Heart left ventricle (tissue), 13 donors: ENCODE measurements at regions not wholly inside any gene's neighbourhood (a gene's known extent, or its start where the extent isn't known, plus 50 kb on each side); places are given as distances from the start of the nearest gene placed in this dataset.

Experiments
- POLR2A ChIP-seq, 2 donors: fragments of 450-650 bp; IDR thresholded peaks; one replicate each; pipeline ENCODE4 v1.6.1; 2017; ENCODE audit warnings: antibody characterized with exemption in 2 of 2, mild to moderate bottlenecking in 2 of 2, moderate library complexity in 2 of 2
- TF ChIP-seq, protein P1 (sequence below), 12 donors: fragments of 200-600 bp; sonication (generic) in 4 of 12; IDR thresholded peaks; one replicate each; pipeline versions ENCODE4 v1.5.0 to v1.8.0; 2018 to 2022; ENCODE audit warnings: antibody characterized with exemption in 12 of 12, mild to moderate bottlenecking in 5 of 12
- donor health status: ischemic (EF 13 %, LVEDD 7.1; RV severe dilation, severe dysfunction).
- donor health status: DM: no; HTN: yes; CAD: no.
- donor health status: DM: no; HTN: no; CAD: no.
- donor health status: ischemic (EF 25% LVEDD 6.9; RV normal size, moderate dysfunction).
- donor health status: ischemic (EF 25% LVEDD 5.7; RV mildly dilated, moderate dysfunction).
- donor health status: ischemic (EF 35%, LVEDD 5.7; RV mildly dilated, moderate dysfunction).
- donor health status: nonischemic (EF 11% LVEDD 7.7; RV severe dilation, severe dysfunction).
- donor health status: DM: yes; HTN: yes; CAD: no.
- donor health status: PGD.
- donor health status: ischemic (EF 29% LVEDD 5.4; RV normal size, mild dysfunction).
- donor health status: nonischemic (EF 23%, LVEDD 6.1; RV moderate dilation, normal function).

- TF ChIP-seq, protein P1, sequence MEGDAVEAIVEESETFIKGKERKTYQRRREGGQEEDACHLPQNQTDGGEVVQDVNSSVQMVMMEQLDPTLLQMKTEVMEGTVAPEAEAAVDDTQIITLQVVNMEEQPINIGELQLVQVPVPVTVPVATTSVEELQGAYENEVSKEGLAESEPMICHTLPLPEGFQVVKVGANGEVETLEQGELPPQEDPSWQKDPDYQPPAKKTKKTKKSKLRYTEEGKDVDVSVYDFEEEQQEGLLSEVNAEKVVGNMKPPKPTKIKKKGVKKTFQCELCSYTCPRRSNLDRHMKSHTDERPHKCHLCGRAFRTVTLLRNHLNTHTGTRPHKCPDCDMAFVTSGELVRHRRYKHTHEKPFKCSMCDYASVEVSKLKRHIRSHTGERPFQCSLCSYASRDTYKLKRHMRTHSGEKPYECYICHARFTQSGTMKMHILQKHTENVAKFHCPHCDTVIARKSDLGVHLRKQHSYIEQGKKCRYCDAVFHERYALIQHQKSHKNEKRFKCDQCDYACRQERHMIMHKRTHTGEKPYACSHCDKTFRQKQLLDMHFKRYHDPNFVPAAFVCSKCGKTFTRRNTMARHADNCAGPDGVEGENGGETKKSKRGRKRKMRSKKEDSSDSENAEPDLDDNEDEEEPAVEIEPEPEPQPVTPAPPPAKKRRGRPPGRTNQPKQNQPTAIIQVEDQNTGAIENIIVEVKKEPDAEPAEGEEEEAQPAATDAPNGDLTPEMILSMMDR (IDR thresholded peaks at IDR 0.05) = peak in 7 of 12 donors; percentile 10 to 48 (median 25)
- TF ChIP-seq POLR2A (IDR thresholded peaks at IDR 0.05) = no peak
Observed at GRCh38 chr14:59123975-59124374, 64.5 kb upstream of the DAAM1 start.
